HepG2 (cell line): ENCODE measurements at regions not wholly inside any gene's neighbourhood (a gene's known extent, or its start where the extent isn't known, plus 50 kb on each side); places are given as distances from the start of the nearest gene placed in this dataset.

Experiments used
- ATAC-seq: fragments of 200-7000 bp; cut with Tn5 transposase; 3 replicates; pipeline ENCODE4 v1.9.1; 2020; ENCODE audit warnings: mild to moderate bottlenecking, moderate library complexity
- BruUV-seq: library from RNA; stranded (reverse); fragments of 400-500 nt; replicated peaks from 2 replicates; lab custom pipeline; 2021; lab: Mats Ljungman, UMichigan
- CTCF ChIA-PET: fragments of 300-600 bp; formaldehyde crosslinking; extraction: SDS; loops from one replicate; lab custom pipeline; 2021; ENCODE audit warnings: low total read pairs, inconsistent platforms, low intra/inter-chr PET ratio; lab: Yijun Ruan, JAX
- POLR2A ChIA-PET: fragments of 350-600 bp; sonication (Branson Sonifier 250); formaldehyde crosslinking; loops from one replicate; lab custom pipeline; 2020; ENCODE audit warnings: antibody characterized with exemption, inconsistent platforms; lab: Yijun Ruan, JAX
- DNase-seq: peaks from one replicate; pipeline ENCODE4 v3.0.0-alpha.2; 2015; ENCODE audit warnings: low spot score
- FAIRE-seq: peaks from 3 replicates; lab custom pipeline; 2011; peaks lifted over from hg19 to GRCh38; lab: Jason Lieb, UNC
- H2AFZ ChIP-seq: one replicate; pipeline ENCODE4 v1.6.1; 2011; ENCODE audit warnings: low read length, inconsistent platforms
- H3K27ac ChIP-seq: fragments of 300-600 bp; 3 replicates; pipeline ENCODE4 v1.8.0; 2011; ENCODE audit warnings: mixed run types, mild to moderate bottlenecking, mixed read lengths, low read length, inconsistent platforms; ENCODE audit not compliant: insufficient read depth; ENCODE audit errors: extremely low read length
- H3K27me3 ChIP-seq, 2 experiments: fragments of 200-600 bp in 1 of 2; 2 replicates in 1 of 2; 3 replicates in 1 of 2; pipeline versions ENCODE4 v1.6.0 to v1.8.0; 2011; ENCODE audit warnings: low read length in 2 of 2, mild to moderate bottlenecking in 2 of 2, moderate library complexity in 2 of 2, inconsistent platforms in 1 of 2; ENCODE audit not compliant: insufficient read depth in 2 of 2, control insufficient read depth in 1 of 2
- H3K36me3 ChIP-seq, 2 experiments: fragments of 200-600 bp in 1 of 2; replicated peaks in 1 of 2; 2 replicates in 1 of 2; 3 replicates in 1 of 2; pipeline versions ENCODE4 v1.5.1 to v1.8.0; 2011; ENCODE audit warnings: low read length in 2 of 2, inconsistent platforms in 1 of 2; ENCODE audit not compliant: insufficient read depth in 2 of 2, control insufficient read depth in 1 of 2
- H3K4me1 ChIP-seq: 2 replicates; pipeline ENCODE4 v1.5.1; 2012; ENCODE audit warnings: low read length, inconsistent platforms; ENCODE audit not compliant: insufficient read depth
- H3K4me2 ChIP-seq: 2 replicates; pipeline ENCODE4 v1.6.0; 2011; ENCODE audit warnings: low read depth, low read length, inconsistent platforms
- H3K4me3 ChIP-seq, 3 experiments: fragments of 200-600 bp in 1 of 3; sonication (generic), shearing (Covaris generic) in 1 of 3; replicated peaks in 1 of 3; 2 replicates each; pipeline ENCODE4 v1.5.1; 2011 to 2016; ENCODE audit warnings: low read length in 3 of 3, inconsistent platforms in 2 of 3, low read depth in 2 of 3, mild to moderate bottlenecking in 2 of 3, control low read depth in 1 of 3, mixed read lengths in 1 of 3; ENCODE audit not compliant: insufficient read depth in 1 of 3
- H3K79me2 ChIP-seq: one replicate; pipeline ENCODE4 v1.6.1; 2011; ENCODE audit warnings: low read length, inconsistent platforms; ENCODE audit not compliant: insufficient read depth
- H3K9ac ChIP-seq: 2 replicates; pipeline ENCODE4 v1.6.0; 2011; ENCODE audit warnings: mild to moderate bottlenecking, low read depth, low read length, inconsistent platforms; ENCODE audit not compliant: insufficient read depth
- H3K9me3 ChIP-seq: 2 replicates; pipeline ENCODE4 v1.5.1; 2012; ENCODE audit warnings: mild to moderate bottlenecking, low read length
- H4K20me1 ChIP-seq: 2 replicates; pipeline ENCODE4 v1.6.0; 2011; ENCODE audit warnings: inconsistent platforms, mild to moderate bottlenecking, low read length, moderate library complexity; ENCODE audit not compliant: insufficient read depth
- GZF1 ChIP-seq: sonication (generic); formaldehyde crosslinking; IDR thresholded peaks from 2 replicates; pipeline ENCODE4 v1.5.1; 2020; ENCODE audit warnings: mild to moderate bottlenecking, missing genetic modification reagents
- NFE2L1 ChIP-seq: sonication (generic); formaldehyde crosslinking; IDR thresholded peaks from 2 replicates; pipeline ENCODE4 v1.4.0; 2020; ENCODE audit warnings: missing genetic modification reagents, mild to moderate bottlenecking, borderline replicate concordance
- NPAS2 ChIP-seq: sonication (generic); formaldehyde crosslinking; IDR thresholded peaks from 2 replicates; pipeline ENCODE4 v1.8.0; 2022; ENCODE audit warnings: mild to moderate bottlenecking, missing genetic modification reagents, borderline replicate concordance
- TCF12 ChIP-seq, 2 experiments: fragments of 450-650 bp in 1 of 2; sonication (generic) in 1 of 2; formaldehyde crosslinking in 1 of 2; IDR thresholded peaks; 2 replicates each; pipeline versions ENCODE4 v1.6.1 to v1.8.0; 2017 to 2022; ENCODE audit warnings: antibody characterized with exemption in 1 of 2, mild to moderate bottlenecking in 1 of 2, missing genetic modification reagents in 1 of 2, moderate library complexity in 1 of 2
- ZFP41 ChIP-seq: sonication (generic); formaldehyde crosslinking; IDR thresholded peaks from 2 replicates; pipeline ENCODE4 v1.4.0; 2020; ENCODE audit warnings: mild to moderate bottlenecking, missing genetic modification reagents, borderline replicate concordance
- WGBS: methylation state at CpG from one replicate; pipeline ENCODE4 v1.1.6; 2017; ENCODE audit warnings: low lambda C conversion rate; 5-methylcytosine and 5-hydroxymethylcytosine counted together
- in situ Hi-C: cut with HindIII; loops from 2 replicates; pipeline ENCODE4 v1.10.0; 2017; ENCODE audit warnings: low pct_unique_long_range_greater_than_20kb; ENCODE audit not compliant: extremely low pct_ligation_motif_present
- intact Hi-C: fragments of 100-400 bp; cut with micrococcal nuclease; formaldehyde crosslinking; loops from one replicate; pipeline ENCODE4 v1.10.0; 2022; ENCODE audit not compliant: unreplicated experiment
- TF ChIP-seq, protein P1 (sequence below): sonication (generic); formaldehyde crosslinking; IDR thresholded peaks from 2 replicates; pipeline ENCODE4 v1.5.1; 2020; ENCODE audit warnings: missing genetic modification reagents, mild to moderate bottlenecking, borderline replicate concordance
- TF ChIP-seq, protein P2 (sequence below): sonication (generic); formaldehyde crosslinking; IDR thresholded peaks from 2 replicates; pipeline ENCODE4 v1.4.0; 2020; ENCODE audit warnings: mild to moderate bottlenecking, missing genetic modification reagents
- TF ChIP-seq, protein P3 (sequence below): sonication (generic); formaldehyde crosslinking; IDR thresholded peaks from 2 replicates; pipeline ENCODE4 v1.5.0; 2020; ENCODE audit warnings: missing genetic modification reagents
- TF ChIP-seq, protein P4 (sequence below): IDR thresholded peaks from 2 replicates; pipeline ENCODE4 v1.6.1; 2012; ENCODE audit warnings: low read length, improper control_type of control experiment
- TF ChIP-seq, protein P5 (sequence below): sonication (generic); formaldehyde crosslinking; IDR thresholded peaks from 2 replicates; pipeline ENCODE4 v1.4.0; 2020; ENCODE audit warnings: missing genetic modification reagents; ENCODE audit errors: not compliant biosample characterization

DNA sequence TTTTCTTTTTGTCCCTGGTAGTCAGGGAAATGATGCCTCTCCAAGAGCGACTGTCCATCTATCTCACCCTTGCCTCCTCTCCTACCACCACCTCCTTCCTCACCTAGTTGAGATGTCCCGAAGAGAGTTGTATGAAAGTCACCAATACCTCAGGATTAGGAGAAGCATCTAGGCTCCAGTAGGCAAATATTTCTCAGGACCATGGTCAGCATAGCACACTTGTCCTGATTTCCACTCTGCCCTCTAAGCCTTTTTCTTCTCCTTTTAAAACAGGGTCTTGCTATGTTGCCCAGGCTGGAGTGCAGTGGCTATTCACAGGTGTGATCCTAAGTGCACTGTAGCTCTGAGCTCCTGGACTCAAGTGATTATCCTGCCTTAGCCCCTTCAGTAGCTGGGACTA lies 268.4 kb upstream of the PELI2 start:
- TF ChIP-seq GZF1 (CRISPR knock-in tag), result no peak
- TF ChIP-seq, protein P1, sequence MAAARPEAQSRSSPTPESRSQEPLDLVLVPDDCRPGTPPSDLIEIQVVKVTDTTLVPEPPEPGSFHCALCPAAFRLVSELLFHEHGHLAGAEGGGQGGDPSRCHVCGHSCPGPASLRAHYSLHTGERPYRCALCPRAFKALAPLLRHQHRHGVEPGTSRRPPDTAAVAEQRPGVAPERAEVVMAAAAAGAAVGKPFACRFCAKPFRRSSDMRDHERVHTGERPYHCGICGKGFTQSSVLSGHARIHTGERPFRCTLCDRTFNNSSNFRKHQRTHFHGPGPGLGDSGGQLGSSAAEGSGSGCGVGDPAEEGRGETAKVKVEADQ, result no peak
- no peak for TF ChIP-seq NPAS2 (CRISPR knock-in tag)
- H3K4me2 ChIP-seq, result no peak overlapping the region
- ChIA-PET CTCF (no interaction called here), POLR2A (no interaction called here)
- H4K20me1 ChIP-seq, result no peaks in the 10 kb centered on the region
- H3K9me3 ChIP-seq, result no peaks in the 10 kb centered on the region
- no peaks in the 10 kb centered on the region; a peak in 1 of 5 replicates for H3K27me3 ChIP-seq
- WGBS, result 21% methylated on average over 2 of the region's 2 CpGs
- H3K4me1 ChIP-seq, result no peaks in the 10 kb centered on the region
- H3K27ac ChIP-seq, result no peak overlapping the region
- H3K36me3 ChIP-seq, result no peaks in the 10 kb centered on the region
- no peak overlapping the region for H3K4me3 ChIP-seq
- DNase-seq, result no peak
- in situ Hi-C loops, result no loop called here
- no peak overlapping the region for H2AFZ ChIP-seq
- no peaks in the 10 kb centered on the region for H3K79me2 ChIP-seq
- ATAC-seq, result no peak
- no peak for FAIRE-seq
- no TSS peak for BruUV-seq
- intact Hi-C loops, result no loop called here
- no peak overlapping the region for H3K9ac ChIP-seq

DNA sequence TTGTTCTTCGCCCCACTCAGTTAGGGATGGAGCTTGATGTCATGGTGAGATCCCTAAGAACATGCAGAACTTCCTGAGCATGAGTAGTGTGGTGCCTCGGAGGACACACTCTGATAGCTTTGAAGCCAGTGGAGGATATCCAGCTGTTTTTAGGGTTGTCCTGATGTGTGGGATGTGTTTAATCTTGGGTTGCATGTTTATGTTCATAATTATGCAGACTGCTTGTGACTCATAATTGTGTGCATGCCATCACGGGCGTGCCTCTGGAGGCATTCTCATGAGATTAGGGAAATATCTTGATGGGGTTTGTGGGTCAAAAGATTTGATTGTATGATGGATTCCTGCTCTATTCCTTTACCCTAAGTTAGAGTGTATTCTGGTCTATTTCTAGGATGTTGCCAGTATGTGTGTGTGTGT lies 267.4 kb upstream of the PELI2 start:
- H2AFZ ChIP-seq, result no peak overlapping the region
- no peaks in the 10 kb centered on the region for H4K20me1 ChIP-seq
- no peak for ATAC-seq
- WGBS, result 7% methylated on average over 3 of the region's 4 CpGs
- H3K27me3 ChIP-seq, result no peaks in the 10 kb centered on the region; a peak in 1 of 5 replicates
- no peak for FAIRE-seq
- ChIA-PET POLR2A (no interaction called here), CTCF (no interaction called here)
- no peak overlapping the region for H3K27ac ChIP-seq
- H3K36me3 ChIP-seq, result no peaks in the 10 kb centered on the region
- no TSS peak for BruUV-seq
- no peaks in the 10 kb centered on the region for H3K9me3 ChIP-seq
- no peak overlapping the region for H3K4me2 ChIP-seq
- in situ Hi-C loops, result no loop called here
- H3K79me2 ChIP-seq, result no peaks in the 10 kb centered on the region
- no peak for DNase-seq
- H3K4me1 ChIP-seq, result no peaks in the 10 kb centered on the region
- intact Hi-C loops, result no loop called here
- no peak overlapping the region for H3K4me3 ChIP-seq
- H3K9ac ChIP-seq, result no peak overlapping the region
- TF ChIP-seq, protein P2, sequence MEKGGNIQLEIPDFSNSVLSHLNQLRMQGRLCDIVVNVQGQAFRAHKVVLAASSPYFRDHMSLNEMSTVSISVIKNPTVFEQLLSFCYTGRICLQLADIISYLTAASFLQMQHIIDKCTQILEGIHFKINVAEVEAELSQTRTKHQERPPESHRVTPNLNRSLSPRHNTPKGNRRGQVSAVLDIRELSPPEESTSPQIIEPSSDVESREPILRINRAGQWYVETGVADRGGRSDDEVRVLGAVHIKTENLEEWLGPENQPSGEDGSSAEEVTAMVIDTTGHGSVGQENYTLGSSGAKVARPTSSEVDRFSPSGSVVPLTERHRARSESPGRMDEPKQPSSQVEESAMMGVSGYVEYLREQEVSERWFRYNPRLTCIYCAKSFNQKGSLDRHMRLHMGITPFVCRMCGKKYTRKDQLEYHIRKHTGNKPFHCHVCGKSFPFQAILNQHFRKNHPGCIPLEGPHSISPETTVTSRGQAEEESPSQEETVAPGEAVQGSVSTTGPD (CRISPR knock-in tag), result no peak
- TF ChIP-seq, protein P3, sequence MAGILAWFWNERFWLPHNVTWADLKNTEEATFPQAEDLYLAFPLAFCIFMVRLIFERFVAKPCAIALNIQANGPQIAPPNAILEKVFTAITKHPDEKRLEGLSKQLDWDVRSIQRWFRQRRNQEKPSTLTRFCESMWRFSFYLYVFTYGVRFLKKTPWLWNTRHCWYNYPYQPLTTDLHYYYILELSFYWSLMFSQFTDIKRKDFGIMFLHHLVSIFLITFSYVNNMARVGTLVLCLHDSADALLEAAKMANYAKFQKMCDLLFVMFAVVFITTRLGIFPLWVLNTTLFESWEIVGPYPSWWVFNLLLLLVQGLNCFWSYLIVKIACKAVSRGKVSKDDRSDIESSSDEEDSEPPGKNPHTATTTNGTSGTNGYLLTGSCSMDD (CRISPR knock-in tag), result no peak
- TF ChIP-seq TCF12 (IDR thresholded peaks at IDR 0.05), result no peak
- TF ChIP-seq TCF12 (CRISPR knock-in tag; IDR thresholded peaks at IDR 0.05), result no peak
- TF ChIP-seq, protein P4, sequence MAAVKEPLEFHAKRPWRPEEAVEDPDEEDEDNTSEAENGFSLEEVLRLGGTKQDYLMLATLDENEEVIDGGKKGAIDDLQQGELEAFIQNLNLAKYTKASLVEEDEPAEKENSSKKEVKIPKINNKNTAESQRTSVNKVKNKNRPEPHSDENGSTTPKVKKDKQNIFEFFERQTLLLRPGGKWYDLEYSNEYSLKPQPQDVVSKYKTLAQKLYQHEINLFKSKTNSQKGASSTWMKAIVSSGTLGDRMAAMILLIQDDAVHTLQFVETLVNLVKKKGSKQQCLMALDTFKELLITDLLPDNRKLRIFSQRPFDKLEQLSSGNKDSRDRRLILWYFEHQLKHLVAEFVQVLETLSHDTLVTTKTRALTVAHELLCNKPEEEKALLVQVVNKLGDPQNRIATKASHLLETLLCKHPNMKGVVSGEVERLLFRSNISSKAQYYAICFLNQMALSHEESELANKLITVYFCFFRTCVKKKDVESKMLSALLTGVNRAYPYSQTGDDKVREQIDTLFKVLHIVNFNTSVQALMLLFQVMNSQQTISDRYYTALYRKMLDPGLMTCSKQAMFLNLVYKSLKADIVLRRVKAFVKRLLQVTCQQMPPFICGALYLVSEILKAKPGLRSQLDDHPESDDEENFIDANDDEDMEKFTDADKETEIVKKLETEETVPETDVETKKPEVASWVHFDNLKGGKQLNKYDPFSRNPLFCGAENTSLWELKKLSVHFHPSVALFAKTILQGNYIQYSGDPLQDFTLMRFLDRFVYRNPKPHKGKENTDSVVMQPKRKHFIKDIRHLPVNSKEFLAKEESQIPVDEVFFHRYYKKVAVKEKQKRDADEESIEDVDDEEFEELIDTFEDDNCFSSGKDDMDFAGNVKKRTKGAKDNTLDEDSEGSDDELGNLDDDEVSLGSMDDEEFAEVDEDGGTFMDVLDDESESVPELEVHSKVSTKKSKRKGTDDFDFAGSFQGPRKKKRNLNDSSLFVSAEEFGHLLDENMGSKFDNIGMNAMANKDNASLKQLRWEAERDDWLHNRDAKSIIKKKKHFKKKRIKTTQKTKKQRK, result no peak
- TF ChIP-seq NFE2L1 (CRISPR knock-in tag), result no peak
- TF ChIP-seq ZFP41 (CRISPR knock-in tag), result no peak
- TF ChIP-seq, protein P5, sequence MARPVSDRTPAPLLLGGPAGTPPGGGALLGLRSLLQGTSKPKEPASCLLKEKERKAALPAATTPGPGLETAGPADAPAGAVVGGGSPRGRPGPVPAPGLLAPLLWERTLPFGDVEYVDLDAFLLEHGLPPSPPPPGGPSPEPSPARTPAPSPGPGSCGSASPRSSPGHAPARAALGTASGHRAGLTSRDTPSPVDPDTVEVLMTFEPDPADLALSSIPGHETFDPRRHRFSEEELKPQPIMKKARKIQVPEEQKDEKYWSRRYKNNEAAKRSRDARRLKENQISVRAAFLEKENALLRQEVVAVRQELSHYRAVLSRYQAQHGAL (CRISPR knock-in tag), result no peak
